Activated CD4-positive, alpha-beta T cell treated with anti-CD3 and anti-CD28 coated beads, Interleukin-2, amount 50 U/mL, for 1 hour (primary cell): ENCODE measurements at regions not wholly inside any gene's neighbourhood (a gene's known extent, or its start where the extent isn't known, plus 50 kb on each side); places are given as distances from the start of the nearest gene placed in this dataset.

ENCODE experiments used
- DNase-seq: peaks from one replicate; pipeline ENCODE4 v3.0.0-alpha.2; 2020

GRCh38 chr22:48951836-48952235 lies 875.8 kb downstream of the BRD1 start:
- no peak for DNase-seq

- no peak for DNase-seq
These were observed 877.3 kb downstream of the BRD1 start for GRCh38 chr22:48950151-48950915.

- no peak for DNase-seq
These were observed 878.1 kb downstream of the BRD1 start for GRCh38 chr22:48949375-48950149.

DNA sequence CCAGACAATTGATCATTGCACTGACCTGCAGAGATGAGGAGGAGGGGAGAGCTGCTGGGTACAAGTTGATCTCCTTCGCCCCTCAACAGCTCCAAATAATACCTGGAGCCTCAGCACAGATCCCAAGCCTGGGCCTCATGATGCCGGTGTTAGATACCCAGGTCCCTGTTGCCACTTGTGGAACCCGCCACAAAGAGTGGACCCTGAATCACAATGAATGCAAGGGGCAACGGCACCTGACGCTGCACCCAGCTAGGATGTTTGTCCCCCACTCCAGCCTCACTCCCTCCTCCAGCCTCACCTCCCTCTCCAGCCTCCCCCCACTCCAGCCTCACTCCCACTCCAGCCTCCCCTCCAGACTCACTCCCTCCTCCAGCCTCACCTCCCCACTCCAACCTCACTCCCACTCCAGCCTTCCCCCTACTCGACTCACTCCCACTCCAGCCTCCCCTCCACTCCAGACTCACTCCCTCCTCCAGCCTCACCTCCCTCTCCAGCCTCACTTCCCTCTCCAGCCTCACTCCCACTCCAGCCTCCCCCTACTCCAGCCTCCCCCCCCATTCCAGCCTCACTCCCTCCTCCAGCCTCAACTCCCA lies 879.0 kb downstream of the BRD1 start:
- no peak for DNase-seq

GRCh38 chr22:48947636-48948035 lies 880.0 kb downstream of the BRD1 start:
- DNase-seq, result no peak

GRCh38 chr22:48945621-48946458 lies 881.8 kb downstream of the BRD1 start:
- DNase-seq, result no peak

GRCh38 chr22:48944751-48945620 lies 882.7 kb downstream of the BRD1 start:
- DNase-seq, result no peak

- DNase-seq, result no peak
These were observed 883.3 kb downstream of the BRD1 start for GRCh38 chr22:48944433-48944750.

- DNase-seq, result no peak
These were observed 883.9 kb downstream of the BRD1 start for GRCh38 chr22:48943567-48944432.

DNA sequence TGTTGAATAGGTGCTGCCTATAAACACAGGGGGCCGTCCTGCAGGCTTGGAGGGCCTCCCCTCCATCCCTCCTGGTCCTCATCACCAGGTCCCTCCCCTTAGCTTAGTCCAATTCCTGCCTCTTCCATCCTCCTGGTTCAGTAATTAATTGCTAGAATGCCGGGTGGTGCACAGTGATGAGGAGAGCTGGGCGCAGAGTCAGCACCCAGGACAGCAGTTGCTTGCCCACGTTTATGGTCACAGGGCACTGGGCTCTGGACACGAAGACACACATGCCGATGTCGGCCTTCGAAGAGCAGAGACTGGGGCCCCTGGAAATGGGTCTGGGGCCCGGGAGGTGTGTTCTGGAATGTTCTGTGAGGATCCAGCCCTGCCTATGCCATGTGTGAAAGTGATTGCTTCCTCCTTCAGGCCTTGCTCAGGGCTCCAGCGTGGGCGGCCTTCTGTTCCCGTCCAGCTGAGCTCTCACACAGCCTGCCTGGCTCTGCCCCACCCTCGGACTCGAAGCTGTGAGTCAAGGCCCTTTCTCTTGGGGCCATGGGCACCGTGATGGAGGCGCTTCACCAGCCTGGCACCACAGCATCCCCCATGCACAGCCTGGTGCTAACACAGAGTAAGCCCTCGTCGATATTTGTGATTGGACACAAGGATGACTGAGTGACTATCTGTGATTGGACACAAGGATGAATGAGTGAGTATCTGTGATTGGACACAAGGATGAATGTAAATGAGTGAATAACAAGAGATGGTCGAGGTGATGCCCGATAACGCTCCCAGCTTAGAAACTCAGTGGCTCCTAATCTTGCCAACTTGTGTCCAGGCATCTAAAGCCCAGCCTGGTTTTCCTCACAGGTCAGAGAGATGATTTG lies 884.7 kb downstream of the BRD1 start:
- DNase-seq, result no peak

- DNase-seq, result no peak
These were observed 885.6 kb downstream of the BRD1 start for GRCh38 chr22:48941903-48942575.

- DNase-seq, result no peak
These were observed 886.4 kb downstream of the BRD1 start for GRCh38 chr22:48941033-48941902.

DNA sequence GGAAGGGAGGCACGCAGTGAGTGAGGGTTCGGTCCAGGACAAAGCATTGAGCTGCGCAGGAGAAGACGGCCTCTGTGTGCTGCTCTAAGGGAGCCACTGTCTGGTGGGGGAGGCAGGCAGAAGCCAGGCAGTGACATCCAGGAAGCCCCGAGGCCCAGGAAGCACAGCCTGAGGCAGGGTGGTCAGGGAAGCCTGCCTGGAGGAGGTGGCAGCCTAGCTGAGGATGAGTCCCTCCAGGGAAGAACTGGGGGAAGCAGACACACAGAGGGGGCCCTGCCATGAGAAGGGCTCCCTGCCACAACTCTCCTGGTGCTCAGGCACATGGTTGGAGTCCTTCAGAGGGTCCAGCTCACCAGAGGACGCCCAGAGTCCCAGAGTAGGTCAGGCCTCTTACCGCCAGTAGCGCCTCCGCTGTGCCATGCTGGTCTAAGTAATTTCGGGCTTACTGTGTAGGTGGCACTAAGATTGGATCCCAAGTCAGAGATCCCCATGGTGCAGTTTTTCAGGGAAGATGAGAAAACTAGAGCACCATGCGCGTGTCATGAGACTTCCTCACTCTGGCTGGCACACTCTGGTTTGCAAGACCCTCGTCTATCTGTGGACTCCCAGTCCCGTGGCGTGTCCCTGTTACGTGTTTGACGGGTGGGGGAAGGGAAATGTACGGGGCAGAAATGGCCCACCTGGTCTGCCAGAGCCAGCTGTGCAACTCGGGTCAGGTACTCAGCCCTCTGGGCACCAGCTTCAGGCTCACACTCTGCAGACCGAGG lies 887.2 kb downstream of the BRD1 start:
- no peak for DNase-seq

GRCh38 chr22:48939441-48940265 lies 888.0 kb downstream of the BRD1 start:
- DNase-seq, result no peak

- DNase-seq, result no peak
These were observed 888.9 kb downstream of the BRD1 start for GRCh38 chr22:48938741-48939140.

- no peak for DNase-seq
These were observed 890.5 kb downstream of the BRD1 start for GRCh38 chr22:48937032-48937639.
